PFSK-1 (cell line): ENCODE measurements at regions not wholly inside any gene's neighbourhood (a gene's known extent, or its start where the extent isn't known, plus 50 kb on each side); places are given as distances from the start of the nearest gene placed in this dataset.

Experiments used
- FOXP2 ChIP-seq: optimal IDR thresholded peaks from 2 replicates; pipeline ENCODE3; 2011; ENCODE audit warnings: borderline replicate concordance, control low read depth, inconsistent platforms; ENCODE audit not compliant: insufficient read depth; ENCODE audit errors: extremely low read length, extremely low read depth
- POLR2AphosphoS5 ChIP-seq: IDR thresholded peaks from 2 replicates; pipeline ENCODE4 v1.6.1; 2012; ENCODE audit warnings: low read depth, mild to moderate bottlenecking, control low read depth, low read length, moderate library complexity
- SIN3A ChIP-seq: IDR thresholded peaks from 2 replicates; pipeline ENCODE4 v1.6.1; 2012; ENCODE audit warnings: mild to moderate bottlenecking, low read length, moderate library complexity, borderline replicate concordance; ENCODE audit not compliant: insufficient read depth
- TAF1 ChIP-seq: IDR thresholded peaks from 2 replicates; pipeline ENCODE4 v1.6.1; 2012; ENCODE audit warnings: low read length, control low read depth, borderline replicate concordance; ENCODE audit not compliant: insufficient read depth
- TF ChIP-seq, protein P1 (sequence below), 2 experiments: IDR thresholded peaks; 2 replicates each; pipeline versions ENCODE4 v1.6.1 to v1.8.0; 2011 to 2012; ENCODE audit warnings: low read depth in 2 of 2, low read length in 2 of 2, control low read depth in 1 of 2, inconsistent platforms in 1 of 2, mild to moderate bottlenecking in 1 of 2, moderate library complexity in 1 of 2; ENCODE audit not compliant: insufficient read depth in 1 of 2

DNA sequence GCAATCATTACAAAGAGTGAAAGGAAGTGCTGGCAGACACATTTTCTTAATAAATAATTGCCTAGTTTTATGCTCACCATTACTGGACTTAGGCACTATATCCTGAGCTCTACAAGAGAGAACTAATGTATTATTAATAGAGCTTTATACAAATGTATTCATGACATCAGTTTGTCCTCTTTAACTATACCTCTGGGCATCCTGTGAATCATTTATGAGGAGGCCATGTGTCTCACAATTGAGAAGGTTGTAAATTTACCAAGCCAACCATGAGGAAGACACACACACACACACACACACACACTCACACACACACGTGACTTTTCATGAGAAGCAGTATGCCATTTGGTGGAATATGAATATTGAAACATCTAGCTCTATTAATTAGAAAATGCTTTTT, 728.2 kb downstream of the ARAP2 start:
- no peak for TF ChIP-seq TAF1
- TF ChIP-seq, protein P1, sequence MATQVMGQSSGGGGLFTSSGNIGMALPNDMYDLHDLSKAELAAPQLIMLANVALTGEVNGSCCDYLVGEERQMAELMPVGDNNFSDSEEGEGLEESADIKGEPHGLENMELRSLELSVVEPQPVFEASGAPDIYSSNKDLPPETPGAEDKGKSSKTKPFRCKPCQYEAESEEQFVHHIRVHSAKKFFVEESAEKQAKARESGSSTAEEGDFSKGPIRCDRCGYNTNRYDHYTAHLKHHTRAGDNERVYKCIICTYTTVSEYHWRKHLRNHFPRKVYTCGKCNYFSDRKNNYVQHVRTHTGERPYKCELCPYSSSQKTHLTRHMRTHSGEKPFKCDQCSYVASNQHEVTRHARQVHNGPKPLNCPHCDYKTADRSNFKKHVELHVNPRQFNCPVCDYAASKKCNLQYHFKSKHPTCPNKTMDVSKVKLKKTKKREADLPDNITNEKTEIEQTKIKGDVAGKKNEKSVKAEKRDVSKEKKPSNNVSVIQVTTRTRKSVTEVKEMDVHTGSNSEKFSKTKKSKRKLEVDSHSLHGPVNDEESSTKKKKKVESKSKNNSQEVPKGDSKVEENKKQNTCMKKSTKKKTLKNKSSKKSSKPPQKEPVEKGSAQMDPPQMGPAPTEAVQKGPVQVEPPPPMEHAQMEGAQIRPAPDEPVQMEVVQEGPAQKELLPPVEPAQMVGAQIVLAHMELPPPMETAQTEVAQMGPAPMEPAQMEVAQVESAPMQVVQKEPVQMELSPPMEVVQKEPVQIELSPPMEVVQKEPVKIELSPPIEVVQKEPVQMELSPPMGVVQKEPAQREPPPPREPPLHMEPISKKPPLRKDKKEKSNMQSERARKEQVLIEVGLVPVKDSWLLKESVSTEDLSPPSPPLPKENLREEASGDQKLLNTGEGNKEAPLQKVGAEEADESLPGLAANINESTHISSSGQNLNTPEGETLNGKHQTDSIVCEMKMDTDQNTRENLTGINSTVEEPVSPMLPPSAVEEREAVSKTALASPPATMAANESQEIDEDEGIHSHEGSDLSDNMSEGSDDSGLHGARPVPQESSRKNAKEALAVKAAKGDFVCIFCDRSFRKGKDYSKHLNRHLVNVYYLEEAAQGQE (IDR thresholded peaks at IDR 0.05; ENCODE audit: insufficient read depth in 1 of 2, low read depth in 2 of 2, low read length in 2 of 2): no peak

- TF ChIP-seq SIN3A (no peak), TAF1 (no peak), FOXP2 (no peak)
Observed at GRCh38 chr4:35520059-35520458, 724.3 kb downstream of the ARAP2 start.

DNA sequence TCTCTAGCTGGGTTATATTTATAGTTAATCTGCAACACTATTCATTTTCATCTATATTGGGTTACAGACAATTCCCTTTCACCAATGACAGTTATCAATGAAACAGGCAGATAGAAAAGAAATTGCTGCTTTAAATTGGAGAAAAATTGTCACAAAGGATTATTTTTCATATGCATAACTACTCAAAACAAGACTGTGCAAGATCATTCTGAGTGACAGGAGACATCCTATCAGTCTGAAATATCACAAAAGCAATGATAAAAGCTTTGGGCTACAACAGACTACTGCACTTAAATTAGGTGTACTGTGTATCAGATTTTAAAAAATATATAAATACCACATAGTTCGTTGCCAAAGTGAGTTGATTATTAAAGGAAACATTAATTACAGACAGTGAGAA, 722.6 kb downstream of the ARAP2 start:
- TF ChIP-seq, protein P1 (IDR thresholded peaks at IDR 0.05; ENCODE audit: insufficient read depth in 1 of 2, low read depth in 2 of 2, low read length in 2 of 2): no peak
- TF ChIP-seq TAF1 (no peak), SIN3A (no peak), POLR2AphosphoS5 (no peak), FOXP2 (no peak)

DNA sequence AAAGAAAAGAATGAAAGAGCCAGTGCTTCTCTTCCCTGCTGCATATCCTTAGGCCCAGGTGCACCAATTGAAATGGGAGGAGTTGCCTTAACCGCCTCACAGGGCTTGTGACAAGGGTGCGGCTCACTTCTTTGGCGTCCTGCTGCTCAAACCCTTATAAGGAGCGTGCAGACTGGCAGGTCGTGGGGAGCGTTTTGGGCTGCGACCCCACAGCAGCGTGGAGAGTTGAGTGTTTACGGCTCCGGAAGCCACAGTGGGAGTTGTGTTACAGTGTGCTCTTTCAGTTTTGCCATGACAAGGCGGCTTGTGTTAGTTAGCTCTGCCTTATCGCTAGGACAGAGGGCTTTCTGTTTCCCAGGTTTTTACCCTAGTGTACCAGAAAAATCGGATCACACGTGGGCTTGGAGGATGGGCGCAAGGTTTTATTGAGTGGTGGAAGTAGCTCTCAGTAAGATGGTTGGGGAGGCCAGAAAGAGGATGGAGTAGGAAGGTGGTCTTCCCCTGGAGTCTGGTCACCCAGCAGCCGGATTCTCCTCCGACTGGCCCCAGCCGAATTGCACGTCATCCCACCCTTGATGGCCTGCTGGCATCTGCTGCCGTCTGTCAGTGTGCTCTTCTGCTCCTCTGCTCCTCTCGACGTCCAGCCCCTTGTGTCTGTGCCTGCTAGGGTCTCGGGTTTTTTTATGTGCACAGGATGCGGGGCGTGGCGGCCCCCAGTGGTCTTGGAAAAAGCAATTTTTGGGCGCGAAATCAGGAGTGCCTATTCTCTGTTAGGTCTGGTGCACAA, 718.9 kb downstream of the ARAP2 start:
- TF ChIP-seq TAF1: no peak
- TF ChIP-seq, protein P1 (IDR thresholded peaks at IDR 0.05; ENCODE audit: insufficient read depth in 1 of 2, low read depth in 2 of 2, low read length in 2 of 2): no peak
- TF ChIP-seq FOXP2: no peak
- TF ChIP-seq POLR2AphosphoS5: no peak
- no peak for TF ChIP-seq SIN3A

- TF ChIP-seq SIN3A: no peak
- TF ChIP-seq FOXP2: no peak
- no peak for TF ChIP-seq POLR2AphosphoS5
- TF ChIP-seq, protein P1 (IDR thresholded peaks at IDR 0.05; ENCODE audit: insufficient read depth in 1 of 2, low read depth in 2 of 2, low read length in 2 of 2): no peak
- TF ChIP-seq TAF1: no peak
Observed at GRCh38 chr4:35526456-35526855, 717.9 kb downstream of the ARAP2 start.
